AG10803 (cell line): ENCODE measurements at regions not wholly inside any gene's neighbourhood (a gene's known extent, or its start where the extent isn't known, plus 50 kb on each side); places are given as distances from the start of the nearest gene placed in this dataset.

Source experiments
- DNase-seq: peaks from one replicate; pipeline ENCODE4 v3.0.0; 2010; ENCODE audit warnings: low read depth
- H3K4me3 ChIP-seq: 2 replicates; pipeline ENCODE4 v1.5.1; 2011; ENCODE audit warnings: mild to moderate bottlenecking, low read length, control low read depth
- TF ChIP-seq, protein P1 (sequence below): conservative IDR thresholded peaks from 2 replicates; pipeline ENCODE4 v1.5.1; 2011; ENCODE audit warnings: mild to moderate bottlenecking, low read length, control low read depth, inconsistent platforms

DNA sequence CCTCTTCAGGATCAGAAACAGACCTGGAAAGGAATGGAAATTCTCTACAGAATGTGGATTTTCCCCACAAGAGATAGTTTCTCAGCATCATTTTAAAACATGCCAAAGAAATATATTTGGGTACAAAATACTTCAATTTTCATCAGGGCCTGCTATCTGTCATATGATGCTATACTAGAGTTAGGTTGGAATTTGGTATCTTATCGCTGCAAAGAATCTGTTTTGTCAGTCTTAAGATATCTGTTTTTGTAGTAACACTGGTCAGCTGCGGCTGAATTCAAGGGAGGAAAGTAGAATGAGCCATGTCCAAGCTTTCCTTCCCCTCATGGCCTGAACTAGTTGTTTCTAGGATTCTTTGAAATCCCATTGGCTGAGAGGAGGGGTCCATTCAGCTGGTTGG is 806.4 kb downstream of the KCNA4 start:
- H3K4me3 ChIP-seq: no peak overlapping the region
- DNase-seq: no peak
- TF ChIP-seq, protein P1, sequence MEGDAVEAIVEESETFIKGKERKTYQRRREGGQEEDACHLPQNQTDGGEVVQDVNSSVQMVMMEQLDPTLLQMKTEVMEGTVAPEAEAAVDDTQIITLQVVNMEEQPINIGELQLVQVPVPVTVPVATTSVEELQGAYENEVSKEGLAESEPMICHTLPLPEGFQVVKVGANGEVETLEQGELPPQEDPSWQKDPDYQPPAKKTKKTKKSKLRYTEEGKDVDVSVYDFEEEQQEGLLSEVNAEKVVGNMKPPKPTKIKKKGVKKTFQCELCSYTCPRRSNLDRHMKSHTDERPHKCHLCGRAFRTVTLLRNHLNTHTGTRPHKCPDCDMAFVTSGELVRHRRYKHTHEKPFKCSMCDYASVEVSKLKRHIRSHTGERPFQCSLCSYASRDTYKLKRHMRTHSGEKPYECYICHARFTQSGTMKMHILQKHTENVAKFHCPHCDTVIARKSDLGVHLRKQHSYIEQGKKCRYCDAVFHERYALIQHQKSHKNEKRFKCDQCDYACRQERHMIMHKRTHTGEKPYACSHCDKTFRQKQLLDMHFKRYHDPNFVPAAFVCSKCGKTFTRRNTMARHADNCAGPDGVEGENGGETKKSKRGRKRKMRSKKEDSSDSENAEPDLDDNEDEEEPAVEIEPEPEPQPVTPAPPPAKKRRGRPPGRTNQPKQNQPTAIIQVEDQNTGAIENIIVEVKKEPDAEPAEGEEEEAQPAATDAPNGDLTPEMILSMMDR: no peak

DNA sequence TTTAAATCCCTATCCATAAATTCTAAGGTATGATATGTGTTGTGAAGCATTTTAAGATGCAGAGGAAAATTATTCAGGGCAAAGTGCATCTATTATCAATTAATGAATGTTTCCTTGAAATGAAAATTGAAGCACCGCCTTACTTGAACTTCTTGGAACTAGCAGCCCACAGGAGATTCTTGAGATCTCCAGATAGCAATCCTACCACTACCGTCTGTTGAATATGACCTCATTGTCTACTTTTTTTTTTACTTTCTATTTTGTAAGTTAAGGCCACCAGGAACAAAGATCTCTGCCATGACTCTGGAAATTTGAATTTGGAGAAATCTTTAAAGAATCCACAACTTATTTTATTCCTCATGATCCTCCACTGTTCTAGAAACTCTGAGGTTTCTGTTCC is 808.7 kb downstream of the KCNA4 start:
- peak; percentile 8 for DNase-seq
- TF ChIP-seq, protein P1: no peak
- H3K4me3 ChIP-seq: no peak overlapping the region

DNA sequence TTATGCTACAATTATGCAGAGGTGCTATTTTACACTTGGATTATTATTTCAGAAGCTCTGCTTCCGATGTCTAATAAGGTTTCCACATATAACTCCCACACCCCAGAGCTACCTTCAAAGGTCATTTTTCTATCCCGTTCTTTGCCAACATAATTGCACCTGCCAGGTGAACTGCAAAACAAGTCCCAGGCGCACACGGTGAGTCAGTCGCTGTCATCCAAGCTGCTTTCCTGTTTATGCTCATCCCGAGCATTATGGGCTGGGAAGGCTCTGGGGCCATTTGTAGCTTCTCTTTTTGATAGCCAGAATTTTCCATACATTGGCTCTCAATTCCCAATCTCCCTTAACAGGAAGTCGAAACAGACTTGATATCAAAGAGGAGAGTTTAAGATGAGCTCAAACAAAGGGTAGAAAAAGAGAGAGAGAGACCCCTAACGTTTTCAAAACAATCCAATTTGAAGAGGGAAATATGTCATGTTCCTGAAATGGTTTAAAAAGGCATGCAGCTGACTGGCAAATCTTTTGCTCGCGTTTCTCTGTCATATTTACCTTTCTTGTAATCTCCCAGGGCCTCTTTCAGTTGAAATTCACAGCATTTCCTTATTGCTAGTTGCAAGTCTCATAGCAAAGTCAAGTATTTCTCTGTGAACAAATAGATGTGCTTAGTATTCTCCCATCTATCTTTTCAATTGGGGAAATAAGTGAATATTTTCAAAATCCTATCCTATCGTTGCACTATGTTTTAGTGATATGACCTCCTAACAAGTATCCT is 815.9 kb downstream of the KCNA4 start:
- no peak overlapping the region for H3K4me3 ChIP-seq
- DNase-seq: no peak
- TF ChIP-seq, protein P1: no peak

DNA sequence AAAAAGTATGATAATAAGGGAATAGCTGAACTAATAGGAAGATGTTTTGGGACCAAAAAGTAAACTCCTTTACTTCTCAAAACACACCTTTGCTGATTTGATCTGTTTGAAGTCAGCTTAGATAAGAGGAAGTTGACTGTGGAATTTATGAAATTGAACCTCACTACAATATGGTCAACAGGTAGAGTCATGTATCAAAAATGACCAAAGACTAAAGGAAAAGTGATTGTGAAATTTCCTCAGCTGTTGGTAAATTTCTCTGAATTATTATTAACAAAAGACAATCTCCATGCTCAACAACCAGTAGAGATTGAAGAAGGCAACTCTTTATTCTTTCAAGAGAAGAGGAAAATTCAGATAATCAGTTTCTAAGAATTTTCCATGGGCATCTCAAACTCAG is 826.5 kb downstream of the KCNA4 start:
- DNase-seq: no peak
- TF ChIP-seq, protein P1: no peak
- no peak overlapping the region for H3K4me3 ChIP-seq

DNA sequence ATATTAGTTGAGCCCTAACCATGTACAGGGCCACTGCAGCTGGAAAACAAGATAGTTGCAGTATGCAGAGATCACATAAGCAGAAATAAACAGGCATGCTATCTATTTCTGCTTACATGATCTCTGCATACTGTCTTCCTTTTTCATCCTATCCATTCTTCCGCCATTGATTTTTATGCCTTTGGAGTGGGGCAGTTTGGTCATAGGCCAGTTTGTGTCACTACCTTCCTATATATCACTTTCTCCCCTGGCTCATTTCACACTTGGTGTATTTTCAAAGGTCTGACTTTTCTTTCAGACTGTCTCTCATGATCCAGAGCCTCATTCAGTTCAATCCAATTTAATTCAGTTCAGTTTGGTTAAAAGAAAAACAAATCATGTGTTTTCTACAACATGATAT is 829.6 kb downstream of the KCNA4 start:
- TF ChIP-seq, protein P1: no peak
- H3K4me3 ChIP-seq: no peak overlapping the region
- DNase-seq: no peak

DNA sequence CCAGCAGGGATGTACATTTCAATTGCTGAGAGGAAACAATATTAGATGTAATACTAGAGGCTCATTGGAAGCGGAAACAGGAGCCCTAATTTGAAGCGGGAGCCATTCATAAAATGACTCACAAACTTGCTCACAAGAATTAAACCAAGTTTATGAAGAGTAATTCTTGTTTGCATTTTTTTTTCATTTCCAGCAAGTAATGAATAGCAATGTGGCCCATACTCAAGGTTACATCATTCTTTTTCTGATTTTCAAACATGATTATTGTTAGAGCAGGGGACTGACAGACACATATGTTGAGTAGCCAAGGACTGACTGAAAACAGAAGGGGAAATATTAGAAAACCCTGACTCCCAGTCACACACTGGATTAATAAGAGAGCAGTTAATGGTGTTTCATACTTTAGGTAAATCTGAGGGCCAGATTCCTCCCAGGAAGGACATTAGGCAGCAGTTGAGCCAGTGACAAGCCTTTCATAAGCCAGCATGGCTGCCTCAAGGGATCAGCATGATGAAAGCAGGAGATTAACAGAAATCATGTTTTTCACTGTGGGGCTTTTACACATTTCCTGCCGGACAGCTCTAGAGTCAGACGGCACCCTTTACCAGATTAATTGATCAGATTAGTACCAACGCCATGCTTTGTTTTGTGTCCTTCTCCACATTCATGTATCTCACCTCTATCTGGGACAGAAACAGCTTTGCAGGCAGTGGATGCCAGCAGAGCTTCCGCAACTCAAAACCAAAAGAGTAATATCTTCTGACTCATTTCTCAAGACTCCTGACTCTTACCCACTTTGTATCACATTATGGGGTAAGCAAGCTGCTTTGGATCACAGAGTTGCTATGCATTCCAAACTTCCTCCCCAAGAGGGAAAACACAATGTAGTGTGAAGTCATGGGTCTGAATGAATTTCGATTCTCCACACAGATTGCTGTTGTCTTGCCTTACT is 831.6 kb downstream of the KCNA4 start:
- TF ChIP-seq, protein P1: no peak
- peak; percentile 97 for DNase-seq
- peak overlapping the region; percentile 14; the same call in 1 of the 2 replicates for H3K4me3 ChIP-seq
